Naive thymus-derived CD8-positive, alpha-beta T cell (primary cell): ENCODE measurements at regions not wholly inside any gene's neighbourhood (a gene's known extent, or its start where the extent isn't known, plus 50 kb on each side); places are given as distances from the start of the nearest gene placed in this dataset.
"Not testable (repeated sequence)": the region's sequence is repeated elsewhere in the genome, so short reads cannot be mapped to it uniquely, and the experiment has no call there.

Experiments
- ATAC-seq, 2 donors: fragments of 150-1000 bp; cut with Tn5 transposase in 1 of 2; sonication (Bioruptor Pico), chemical (Tn5 transposase) in 1 of 2; 1 replicate in 1 of 2; 2 replicates in 1 of 2; pipeline ENCODE4 v1.10.0; 2021; ENCODE audit warnings: mild to moderate bottlenecking in 2 of 2, moderate library complexity in 2 of 2
- POLR2A ChIA-PET: fragments of 350-600 bp; sonication (Branson Sonifier 250); formaldehyde crosslinking; loops from one replicate; lab custom pipeline; 2021; ENCODE audit warnings: antibody characterized with exemption; lab: Charles Lee
- DNase-seq, 10 donors: peaks; one replicate each; pipeline versions ENCODE4 v3.0.0 to v3.0.0-alpha.2; 2020 to 2022
- H3K27ac Mint-ChIP-seq, 10 donors: one replicate each; pipeline ENCODE4 v1.8.0; 2020 to 2022; ENCODE audit warnings: mild to moderate bottlenecking in 10 of 10, mixed read lengths in 10 of 10, moderate library complexity in 4 of 10, inconsistent platforms in 1 of 10
- H3K27me3 Mint-ChIP-seq, 5 donors: one replicate each; pipeline ENCODE4 v1.8.0; 2021 to 2022; ENCODE audit warnings: mixed read lengths in 5 of 5
- H3K36me3 Mint-ChIP-seq, 3 donors: one replicate each; pipeline ENCODE4 v1.8.0; 2020 to 2022; ENCODE audit warnings: mixed read lengths in 3 of 3, mild to moderate bottlenecking in 2 of 3, inconsistent platforms in 1 of 3
- H3K4me1 Mint-ChIP-seq, 4 donors: one replicate each; pipeline ENCODE4 v1.8.0; 2021 to 2022; ENCODE audit warnings: mixed read lengths in 4 of 4
- H3K4me3 Mint-ChIP-seq, 10 donors: one replicate each; pipeline ENCODE4 v1.8.0; 2020 to 2022; ENCODE audit warnings: mild to moderate bottlenecking in 10 of 10, mixed read lengths in 10 of 10, moderate library complexity in 6 of 10, inconsistent platforms in 1 of 10
- H3K9me3 Mint-ChIP-seq, 9 donors: one replicate each; pipeline ENCODE4 v1.8.0; 2020 to 2022; ENCODE audit warnings: mixed read lengths in 9 of 9, mild to moderate bottlenecking in 3 of 9, inconsistent platforms in 1 of 9, moderate library complexity in 1 of 9

GRCh38 chr2:226087505-226088365 lies 688.2 kb downstream of the NYAP2 start:
- H3K36me3 Mint-ChIP-seq, result no peaks in the 10 kb centered on the region
- DNase-seq (no peak), ATAC-seq (no peak)
- no peak overlapping the region for H3K4me3 Mint-ChIP-seq
- H3K27me3 Mint-ChIP-seq, result peaks cover 0 to 8% (median 5%) of the 10 kb centered on the region in 5 donors
- POLR2A ChIA-PET, result no interaction called here
- peaks cover 0 to 11% (median 6%) of the 10 kb centered on the region in 9 donors for H3K9me3 Mint-ChIP-seq
- no peak overlapping the region for H3K27ac Mint-ChIP-seq
- H3K4me1 Mint-ChIP-seq, result no peaks in the 10 kb centered on the region

- POLR2A ChIA-PET, result no interaction called here
- DNase-seq, result no peak
Observed at GRCh38 chr2:226087051-226087450, 687.5 kb downstream of the NYAP2 start.

GRCh38 chr2:226086190-226086589 lies 686.7 kb downstream of the NYAP2 start:
- no peak for ATAC-seq
- POLR2A ChIA-PET, result no interaction called here
- Mint-ChIP-seq H3K9me3 (peaks cover 0 to 8% (median 3%) of the 10 kb centered on the region in 9 donors), H3K27me3 (peaks cover 0 to 5% (median 3%) of the 10 kb centered on the region in 5 donors), H3K4me1 (no peaks in the 10 kb centered on the region), H3K4me3 (no peak overlapping the region), H3K36me3 (no peaks in the 10 kb centered on the region), H3K27ac (no peak overlapping the region)
- no peak for DNase-seq

More at GRCh38 chr2:226087051-226087450, 687.5 kb downstream of the NYAP2 start:
- no peak for ATAC-seq
- Mint-ChIP-seq H3K4me3 (no peak overlapping the region), H3K36me3 (no peaks in the 10 kb centered on the region), H3K9me3 (peaks cover 0 to 8% (median 3%) of the 10 kb centered on the region in 9 donors), H3K27me3 (peaks cover 0 to 8% (median 5%) of the 10 kb centered on the region in 5 donors), H3K27ac (no peak overlapping the region), H3K4me1 (no peaks in the 10 kb centered on the region)

- POLR2A ChIA-PET, H3K9me3 Mint-ChIP-seq, H3K36me3 Mint-ChIP-seq, DNase-seq, H3K27ac Mint-ChIP-seq, ATAC-seq, H3K4me1 Mint-ChIP-seq, H3K4me3 Mint-ChIP-seq, H3K27me3 Mint-ChIP-seq: not testable (repeated sequence)
Observed at GRCh38 chr2:226085425-226085824, 685.9 kb downstream of the NYAP2 start.

- POLR2A ChIA-PET, result no interaction called here
- H3K4me3 Mint-ChIP-seq, result no peak overlapping the region
- peaks cover 0 to 7% (median 0%) of the 10 kb centered on the region in 5 donors for H3K27me3 Mint-ChIP-seq
- ATAC-seq (no peak), DNase-seq (no peak)
- H3K4me1 Mint-ChIP-seq, result no peaks in the 10 kb centered on the region
- no peaks in the 10 kb centered on the region for H3K36me3 Mint-ChIP-seq
- no peak overlapping the region for H3K27ac Mint-ChIP-seq
- H3K9me3 Mint-ChIP-seq, result peaks cover 0 to 4% (median 3%) of the 10 kb centered on the region in 9 donors
Observed at GRCh38 chr2:226080334-226080733, 680.8 kb downstream of the NYAP2 start.

GRCh38 chr2:226079671-226080181 lies 680.2 kb downstream of the NYAP2 start:
- Mint-ChIP-seq H3K36me3 (no peaks in the 10 kb centered on the region), H3K4me1 (no peaks in the 10 kb centered on the region), H3K9me3 (peaks cover 0 to 4% (median 0%) of the 10 kb centered on the region in 9 donors), H3K4me3 (no peak overlapping the region), H3K27me3 (peaks cover 0 to 3% (median 0%) of the 10 kb centered on the region in 5 donors), H3K27ac (no peak overlapping the region)
- POLR2A ChIA-PET, result no interaction called here
- no peak for DNase-seq
- ATAC-seq, result no peak

- Mint-ChIP-seq H3K27ac (no peak overlapping the region), H3K27me3 (peaks cover 0 to 3% (median 0%) of the 10 kb centered on the region in 5 donors), H3K4me1 (no peaks in the 10 kb centered on the region), H3K36me3 (no peaks in the 10 kb centered on the region), H3K4me3 (no peak overlapping the region), H3K9me3 (peaks cover 0 to 4% (median 0%) of the 10 kb centered on the region in 9 donors)
- POLR2A ChIA-PET, result no interaction called here
- DNase-seq (no peak), ATAC-seq (no peak)
Observed at GRCh38 chr2:226079196-226079595, 679.7 kb downstream of the NYAP2 start.

GRCh38 chr2:226078666-226079065 lies 679.2 kb downstream of the NYAP2 start:
- Mint-ChIP-seq H3K4me1 (no peaks in the 10 kb centered on the region), H3K27me3 (peaks cover 0 to 3% (median 0%) of the 10 kb centered on the region in 5 donors), H3K36me3 (no peaks in the 10 kb centered on the region), H3K9me3 (peaks cover 0 to 4% (median 0%) of the 10 kb centered on the region in 9 donors), H3K4me3 (no peak overlapping the region), H3K27ac (no peak overlapping the region)
- POLR2A ChIA-PET, result no interaction called here
- ATAC-seq (no peak), DNase-seq (no peak)

- no peak overlapping the region for H3K27ac Mint-ChIP-seq
- peaks cover 0 to 3% (median 0%) of the 10 kb centered on the region in 5 donors for H3K27me3 Mint-ChIP-seq
- POLR2A ChIA-PET, result no interaction called here
- ATAC-seq, result no peak
- no peaks in the 10 kb centered on the region for H3K4me1 Mint-ChIP-seq
- no peaks in the 10 kb centered on the region for H3K9me3 Mint-ChIP-seq
- DNase-seq, result no peak
- no peak overlapping the region for H3K4me3 Mint-ChIP-seq
- H3K36me3 Mint-ChIP-seq, result no peaks in the 10 kb centered on the region
Observed at GRCh38 chr2:226077841-226078240, 678.3 kb downstream of the NYAP2 start.

- H3K27ac Mint-ChIP-seq, result no peak overlapping the region
- no peak overlapping the region for H3K4me3 Mint-ChIP-seq
- no peaks in the 10 kb centered on the region for H3K4me1 Mint-ChIP-seq
- H3K27me3 Mint-ChIP-seq, result peaks cover 0 to 6% (median 0%) of the 10 kb centered on the region in 5 donors
- no peaks in the 10 kb centered on the region for H3K36me3 Mint-ChIP-seq
- POLR2A ChIA-PET, result no interaction called here
- ATAC-seq, result no peak
- no peaks in the 10 kb centered on the region for H3K9me3 Mint-ChIP-seq
- DNase-seq, result no peak
Observed at GRCh38 chr2:226077031-226077430, 677.5 kb downstream of the NYAP2 start.

GRCh38 chr2:226076529-226076928 lies 677.0 kb downstream of the NYAP2 start:
- H3K9me3 Mint-ChIP-seq, result no peaks in the 10 kb centered on the region
- DNase-seq (no peak), ATAC-seq (no peak)
- H3K27me3 Mint-ChIP-seq, result peaks cover 0 to 6% (median 0%) of the 10 kb centered on the region in 5 donors
- no peak overlapping the region for H3K27ac Mint-ChIP-seq
- H3K4me1 Mint-ChIP-seq, result no peaks in the 10 kb centered on the region
- no peak overlapping the region for H3K4me3 Mint-ChIP-seq
- no peaks in the 10 kb centered on the region for H3K36me3 Mint-ChIP-seq
- POLR2A ChIA-PET, result no interaction called here

- Mint-ChIP-seq H3K4me3 (no peak overlapping the region), H3K27me3 (peaks cover 0 to 6% (median 0%) of the 10 kb centered on the region in 5 donors), H3K27ac (no peak overlapping the region), H3K9me3 (no peaks in the 10 kb centered on the region), H3K36me3 (no peaks in the 10 kb centered on the region), H3K4me1 (no peaks in the 10 kb centered on the region)
- POLR2A ChIA-PET, result no interaction called here
- ATAC-seq (no peak), DNase-seq (no peak)
Observed at GRCh38 chr2:226074391-226074790, 674.9 kb downstream of the NYAP2 start.

GRCh38 chr2:226073496-226074160 lies 674.1 kb downstream of the NYAP2 start:
- no peaks in the 10 kb centered on the region for H3K36me3 Mint-ChIP-seq
- no peak for DNase-seq
- POLR2A ChIA-PET, result no interaction called here
- H3K4me3 Mint-ChIP-seq, result no peak overlapping the region
- no peaks in the 10 kb centered on the region for H3K4me1 Mint-ChIP-seq
- ATAC-seq, result no peak
- peaks cover 0 to 3% (median 0%) of the 10 kb centered on the region in 5 donors for H3K27me3 Mint-ChIP-seq
- H3K27ac Mint-ChIP-seq, result no peak overlapping the region
- H3K9me3 Mint-ChIP-seq, result no peaks in the 10 kb centered on the region
